Activated CD8-positive, alpha-beta memory T cell treated with anti-CD3 and anti-CD28 coated beads, Interleukin-2, amount 50 U/mL, for 48 hours (primary cell): ENCODE measurements at regions not wholly inside any gene's neighbourhood (a gene's known extent, or its start where the extent isn't known, plus 50 kb on each side); places are given as distances from the start of the nearest gene placed in this dataset.

ENCODE experiments used
- DNase-seq: peaks from one replicate; pipeline ENCODE4 v3.0.0-alpha.2; 2020

DNA sequence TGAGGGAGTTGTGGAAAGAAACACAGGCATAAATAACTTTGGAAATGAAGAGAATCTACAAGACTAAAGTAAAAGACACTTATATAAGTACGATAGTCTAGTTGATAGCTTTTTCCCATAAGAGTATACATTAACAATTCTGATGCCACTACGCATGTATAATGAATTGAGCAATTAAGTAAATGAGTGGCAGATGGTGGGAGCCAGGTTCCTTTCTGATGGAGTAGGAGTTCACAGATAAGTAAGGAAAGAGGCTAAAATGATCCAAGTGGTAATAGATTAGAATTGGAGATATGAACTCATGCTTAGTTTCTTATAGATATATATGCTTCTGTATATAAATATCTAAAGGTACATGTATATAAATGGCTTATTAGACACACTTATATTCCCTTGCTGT is 368.3 kb downstream of the FAM181B start:
- no peak for DNase-seq

DNA sequence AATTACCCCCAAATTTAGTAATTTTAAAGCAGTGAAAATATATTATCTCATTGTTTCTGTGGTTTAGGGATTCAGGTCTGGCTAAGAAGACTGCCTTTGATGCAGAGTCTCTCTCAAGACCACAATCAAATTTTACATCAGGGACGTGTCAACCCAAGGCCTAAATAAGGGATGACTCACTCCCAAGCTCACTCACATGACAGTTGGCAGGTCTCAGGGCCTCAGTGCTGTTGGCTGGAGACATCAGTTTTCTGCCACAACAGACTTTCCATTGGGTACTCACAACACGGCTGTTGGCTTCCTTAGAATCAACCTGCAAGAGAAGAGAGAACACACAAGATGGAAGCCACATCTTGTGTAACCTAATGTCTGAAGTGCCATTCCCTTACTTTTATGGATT is 377.3 kb downstream of the FAM181B start:
- DNase-seq, result no peak

DNA sequence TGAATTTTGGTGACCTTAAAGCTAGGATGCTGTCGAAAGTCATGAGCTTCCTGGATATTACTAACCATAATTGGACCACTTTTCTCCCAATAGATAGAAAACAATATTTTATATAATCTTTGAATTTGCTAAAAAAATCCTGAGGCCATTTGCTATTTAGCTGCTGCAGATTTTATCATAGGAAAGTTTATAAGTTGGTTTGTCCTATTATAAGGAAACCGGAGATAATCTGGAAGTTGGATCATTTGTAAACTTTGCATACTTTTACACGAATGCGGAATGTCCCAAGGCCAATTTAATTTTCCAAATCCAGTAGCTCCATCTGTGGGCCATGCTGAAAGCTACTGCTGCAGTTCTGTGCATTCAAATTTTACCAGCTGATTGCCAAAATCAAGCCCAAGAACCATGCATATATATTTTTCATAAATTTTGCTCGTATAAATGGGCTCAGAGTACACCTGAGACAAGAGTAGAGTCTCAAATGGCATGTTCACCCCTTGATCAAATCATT is 378.3 kb downstream of the FAM181B start:
- DNase-seq, result no peak

DNA sequence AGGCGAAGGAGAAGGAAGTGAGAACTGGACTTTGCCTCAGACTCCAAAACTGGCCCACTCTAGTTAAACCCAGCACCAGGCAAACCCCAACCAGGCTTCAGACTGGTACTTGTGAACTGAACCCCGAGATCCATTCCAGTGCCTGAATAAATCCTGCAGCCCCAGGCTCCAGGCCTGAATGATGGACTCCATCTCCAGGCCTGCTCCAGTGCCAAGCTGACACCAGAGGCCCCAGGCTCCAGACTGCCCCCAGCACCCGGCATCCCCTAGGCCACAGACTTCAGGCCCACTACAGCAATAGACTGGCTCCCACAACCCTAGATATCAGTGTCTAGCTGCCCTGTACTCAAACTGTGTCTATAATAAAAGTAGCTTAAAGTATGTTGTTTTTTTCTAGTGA is 406.8 kb downstream of the FAM181B start:
- no peak for DNase-seq

DNA sequence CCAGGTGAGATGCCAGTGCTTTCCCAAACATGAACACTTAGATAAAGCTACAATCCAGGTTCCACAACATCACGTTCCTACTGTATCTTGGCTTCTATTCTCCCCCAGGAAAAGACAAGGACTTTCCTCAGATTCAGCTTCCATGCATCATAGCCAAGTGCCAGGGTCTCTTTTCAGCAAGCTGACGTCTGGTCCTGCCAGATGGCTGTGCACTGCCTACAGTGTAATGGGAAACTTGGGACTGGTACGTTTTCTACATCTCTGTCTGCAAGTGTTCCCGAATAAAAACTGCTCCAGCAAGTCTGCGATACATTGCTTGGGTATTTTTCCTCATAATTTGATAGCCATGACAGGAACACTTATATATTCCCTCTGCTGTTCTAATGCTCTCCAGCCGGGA is 412.5 kb downstream of the FAM181B start:
- DNase-seq, result no peak

DNA sequence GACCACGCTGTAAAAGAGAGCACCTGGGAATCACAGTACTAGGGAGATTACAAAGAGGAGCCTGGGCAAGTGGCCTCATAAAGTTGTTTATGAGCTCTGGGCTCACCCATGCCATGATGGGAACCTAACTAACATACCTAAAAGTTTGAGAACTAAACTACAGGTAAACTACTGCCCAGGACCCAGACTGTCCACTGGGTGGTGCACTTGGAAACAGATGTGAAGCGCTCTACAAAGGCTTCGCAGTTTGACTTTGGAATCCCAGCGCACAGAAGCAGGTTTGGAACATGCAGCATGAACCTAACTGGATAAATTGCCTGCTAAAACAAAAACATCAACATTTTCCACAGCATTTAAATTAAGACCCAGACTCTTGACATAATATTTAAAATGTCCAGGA is 418.6 kb downstream of the FAM181B start:
- no peak for DNase-seq

DNA sequence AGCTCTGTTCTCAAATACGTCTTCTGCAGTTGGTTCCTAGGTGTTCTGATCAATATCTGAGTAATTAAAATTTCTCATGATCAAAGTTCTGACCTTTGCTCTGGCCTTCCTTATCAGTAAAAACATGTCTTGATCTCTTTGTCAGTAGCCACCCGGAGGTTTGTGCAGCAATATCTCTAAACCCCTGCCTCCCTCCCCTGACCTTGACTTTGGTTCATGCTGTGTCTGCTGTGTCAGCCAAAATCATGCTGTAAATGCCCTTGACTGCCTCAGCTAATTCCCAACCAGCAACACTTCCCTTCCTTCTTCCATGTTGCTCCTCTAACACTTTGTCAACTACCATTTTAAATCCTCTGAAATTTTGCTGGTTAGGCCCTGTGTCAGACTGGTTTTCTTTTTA is 424.7 kb downstream of the FAM181B start:
- no peak for DNase-seq

DNA sequence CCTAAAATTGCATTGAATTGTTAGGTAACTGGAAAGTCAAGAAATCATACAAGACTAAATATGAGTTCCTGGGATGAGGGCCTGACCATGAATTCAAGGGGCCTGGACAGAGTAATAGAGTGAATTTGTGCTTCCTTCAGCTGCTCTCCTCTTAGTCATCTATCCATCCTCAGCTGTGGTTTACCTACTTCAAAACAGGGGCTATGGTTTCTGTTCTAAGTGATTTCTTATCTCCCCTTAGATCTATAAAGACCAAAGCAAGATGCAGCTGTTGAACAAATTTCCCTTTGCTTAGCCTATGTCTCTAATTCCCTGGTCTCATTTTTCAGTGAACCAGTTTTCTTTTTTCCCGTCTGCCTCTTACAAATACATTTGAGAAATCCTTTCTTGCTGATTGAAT is 428.5 kb downstream of the FAM181B start:
- no peak for DNase-seq

DNA sequence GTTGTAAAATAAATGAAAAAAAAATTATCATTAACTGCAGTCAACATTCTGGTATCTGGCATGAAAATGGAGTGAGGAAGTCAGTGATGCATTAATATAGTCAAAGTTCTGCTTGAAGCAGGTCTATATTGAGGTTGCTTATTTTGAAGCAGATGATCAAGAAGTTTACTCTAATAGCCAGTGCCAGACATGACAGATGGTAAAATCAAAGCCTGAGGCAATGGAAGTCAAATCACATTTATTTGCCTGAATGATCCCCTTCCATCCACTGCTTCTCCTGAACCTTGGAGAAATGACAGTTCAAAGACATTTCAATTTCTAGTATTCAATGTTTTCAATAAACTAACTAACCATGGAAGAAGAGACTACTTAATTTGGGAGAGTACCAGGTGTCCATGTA is 430.0 kb downstream of the FAM181B start:
- DNase-seq, result no peak

DNA sequence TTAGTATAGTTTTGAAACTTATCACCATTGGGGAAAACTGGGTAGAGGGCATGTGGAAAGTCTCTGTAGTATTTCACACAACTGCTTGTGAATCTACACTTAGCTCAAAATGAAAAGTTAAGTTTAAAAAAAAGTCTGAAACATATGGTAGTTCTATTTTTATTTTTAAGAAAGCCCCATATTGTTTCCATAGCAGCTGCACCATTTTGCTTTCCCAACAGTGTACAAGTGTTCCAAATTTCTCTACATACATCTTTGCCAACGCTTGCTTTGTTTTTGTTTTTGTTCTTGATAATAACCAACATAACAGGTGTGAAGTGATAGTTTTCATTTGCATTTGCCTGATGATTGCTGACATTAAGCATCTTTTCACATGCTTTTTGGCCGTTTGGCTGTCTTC is 445.2 kb downstream of the FAM181B start:
- no peak for DNase-seq

DNA sequence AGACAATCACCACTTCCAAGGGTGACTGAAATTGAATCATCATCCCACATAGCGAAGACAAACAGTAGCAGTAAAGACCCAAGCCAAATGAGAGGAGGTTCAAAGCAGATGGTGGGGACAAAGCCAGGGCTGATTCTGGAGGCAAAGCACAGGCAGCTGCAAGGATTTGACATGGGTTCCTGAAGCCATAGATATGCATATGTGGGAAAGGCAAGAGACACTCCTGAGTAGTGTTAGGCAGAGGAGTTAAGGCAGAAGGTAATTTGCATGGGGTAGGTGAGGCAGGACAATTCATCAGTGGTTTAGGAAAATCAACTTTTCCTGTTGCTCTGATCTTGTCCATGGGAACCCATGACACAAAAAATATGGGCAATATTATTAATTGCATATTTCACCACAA is 462.8 kb downstream of the FAM181B start:
- no peak for DNase-seq

DNA sequence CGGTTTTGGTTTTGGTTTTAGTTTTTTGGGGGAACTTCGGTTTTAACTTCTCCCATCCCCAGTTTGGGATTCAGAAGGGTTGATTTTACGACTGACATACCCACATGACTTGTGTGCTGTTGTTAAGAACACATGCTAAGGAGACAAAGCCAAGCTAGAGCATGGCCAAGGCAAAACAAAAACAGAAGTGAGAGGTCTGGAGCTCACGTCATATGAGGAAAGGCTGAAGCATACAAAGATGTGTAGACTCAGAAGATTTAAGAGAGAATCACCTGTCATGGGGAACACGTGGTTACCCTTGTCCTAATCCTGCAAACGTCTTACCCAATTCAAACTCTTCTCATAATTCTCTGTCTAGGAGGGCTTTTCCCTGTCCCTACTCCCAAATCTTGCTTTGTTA is 465.0 kb downstream of the FAM181B start:
- no peak for DNase-seq

DNA sequence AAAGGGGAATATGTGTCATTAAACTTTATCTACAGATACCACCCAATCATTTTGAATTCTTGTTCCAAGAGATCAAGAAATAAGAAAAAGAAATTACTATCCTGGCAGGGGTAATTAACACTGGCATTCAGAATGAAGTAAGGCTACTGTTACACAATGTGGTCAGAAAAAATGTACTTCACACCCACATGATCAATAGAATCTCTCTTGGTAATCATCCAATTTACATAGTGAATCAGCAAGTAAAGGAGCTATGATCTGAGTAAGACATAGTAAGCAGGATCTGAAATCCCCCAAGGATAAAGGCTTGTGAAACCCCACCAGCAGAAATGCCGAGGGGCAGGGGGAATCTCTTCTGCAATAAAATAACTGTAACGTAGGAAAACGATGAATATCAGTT is 466.5 kb downstream of the FAM181B start:
- no peak for DNase-seq

DNA sequence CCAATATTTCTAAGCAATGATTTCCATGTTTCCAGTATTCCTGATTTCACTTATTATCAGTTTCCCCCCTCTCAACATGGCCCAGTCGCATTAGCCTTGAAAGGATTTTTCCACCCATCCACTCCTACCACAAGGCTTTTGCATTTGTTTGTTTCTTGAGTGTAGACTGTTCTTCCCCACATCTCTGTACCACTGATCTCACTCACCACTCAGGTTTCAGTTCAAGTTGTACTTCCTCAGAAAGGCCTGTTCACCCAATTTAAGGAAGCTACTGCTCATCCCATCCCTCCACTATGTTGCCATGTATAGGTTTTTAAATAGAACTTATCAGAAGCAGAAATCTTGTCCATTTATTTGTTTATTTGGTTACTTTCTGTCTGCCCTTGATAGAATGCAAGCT is 472.3 kb downstream of the FAM181B start:
- DNase-seq, result no peak

DNA sequence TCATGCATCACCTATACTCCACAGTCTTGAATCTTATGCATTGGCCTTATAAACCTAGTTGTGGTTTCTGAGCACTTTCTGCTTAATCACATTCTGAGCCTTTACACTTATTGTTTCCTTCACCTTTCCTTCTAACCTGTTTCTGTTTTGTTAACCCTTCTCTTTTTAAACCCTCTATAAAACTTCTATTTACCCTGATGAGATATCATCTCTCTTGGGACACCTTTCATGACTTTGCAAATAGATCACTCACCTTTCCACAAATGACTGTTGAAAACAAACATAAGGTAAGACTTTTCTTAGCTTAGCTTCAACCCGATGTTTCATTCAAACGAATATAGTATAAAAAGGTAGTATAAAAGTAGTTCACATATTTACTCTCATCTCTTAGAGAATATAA is 483.6 kb downstream of the FAM181B start:
- DNase-seq, result no peak

DNA sequence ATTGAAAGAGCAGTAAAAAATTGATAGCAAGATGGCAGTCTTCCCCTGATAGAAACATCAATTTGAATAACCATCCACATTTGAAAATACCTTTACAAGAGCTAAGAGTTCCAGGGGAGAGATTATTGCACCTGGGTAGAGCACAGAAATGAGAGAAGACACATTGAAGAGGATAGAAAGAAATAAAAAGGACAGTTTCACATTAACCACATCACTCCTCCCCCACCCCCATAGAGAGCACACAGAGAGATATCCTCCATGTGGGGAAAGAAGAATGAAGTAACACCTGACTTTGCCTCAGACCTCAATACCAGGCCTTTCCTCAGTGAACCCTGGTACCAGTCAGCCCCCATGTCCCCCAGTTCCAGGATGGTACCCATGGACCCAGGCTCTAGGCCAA is 486.7 kb downstream of the FAM181B start:
- DNase-seq, result no peak

DNA sequence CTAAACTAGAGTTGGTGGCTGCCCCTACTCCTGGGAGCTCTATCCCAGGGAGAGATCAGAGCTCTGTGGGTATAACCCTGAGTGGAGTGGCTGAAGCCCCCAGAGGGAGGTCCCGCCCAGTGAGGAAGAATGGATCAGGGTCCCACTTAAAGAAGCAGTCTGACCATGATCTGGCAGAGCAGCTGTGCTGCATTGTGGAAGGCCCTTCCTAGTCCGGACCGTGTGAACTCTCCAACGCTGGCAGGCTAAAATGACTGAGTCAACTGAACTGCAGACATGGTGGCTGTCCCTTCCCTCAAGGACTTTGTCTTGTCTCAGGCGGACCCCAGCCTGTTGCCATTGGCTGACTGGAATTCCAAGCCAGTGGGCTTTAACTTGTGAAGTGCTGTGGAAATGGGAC is 494.2 kb downstream of the FAM181B start:
- no peak for DNase-seq

DNA sequence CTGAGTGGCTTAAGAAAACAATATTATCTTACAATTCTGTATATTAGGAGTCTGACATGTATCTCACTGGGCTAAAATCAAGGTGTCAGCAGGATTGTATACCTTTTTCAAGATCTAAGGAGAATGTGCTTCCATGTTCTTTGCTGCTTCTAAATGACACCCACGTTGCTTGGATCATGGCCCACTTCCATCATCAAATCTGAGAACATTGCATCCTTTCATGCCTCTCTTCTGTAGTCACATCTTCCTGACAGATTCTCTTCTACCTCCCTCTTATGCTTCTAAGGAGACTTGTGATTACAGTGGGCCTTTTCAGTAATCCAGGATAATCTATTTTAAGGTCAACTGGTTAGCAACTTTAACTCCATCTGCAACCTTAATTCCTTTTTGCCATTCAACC is 499.4 kb downstream of the FAM181B start:
- no peak for DNase-seq

DNA sequence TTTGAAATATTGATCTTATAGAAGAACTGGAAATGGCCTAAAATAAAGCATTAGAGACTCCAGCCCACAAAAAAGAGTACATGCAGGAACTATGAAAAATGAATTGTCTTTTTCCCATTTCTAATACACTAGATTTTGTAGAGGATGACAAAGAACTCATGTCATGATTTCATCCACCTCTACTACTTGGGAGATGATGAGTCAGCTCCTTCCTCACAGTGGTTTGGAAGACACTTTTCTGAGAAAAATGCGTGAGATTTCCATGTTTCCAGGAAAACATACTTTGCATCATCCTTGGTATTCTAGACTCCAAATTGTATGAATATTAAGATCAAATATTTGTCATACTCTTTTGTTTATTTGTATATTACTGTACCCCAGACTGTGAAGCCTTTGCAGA is 500.5 kb downstream of the FAM181B start:
- DNase-seq, result no peak

DNA sequence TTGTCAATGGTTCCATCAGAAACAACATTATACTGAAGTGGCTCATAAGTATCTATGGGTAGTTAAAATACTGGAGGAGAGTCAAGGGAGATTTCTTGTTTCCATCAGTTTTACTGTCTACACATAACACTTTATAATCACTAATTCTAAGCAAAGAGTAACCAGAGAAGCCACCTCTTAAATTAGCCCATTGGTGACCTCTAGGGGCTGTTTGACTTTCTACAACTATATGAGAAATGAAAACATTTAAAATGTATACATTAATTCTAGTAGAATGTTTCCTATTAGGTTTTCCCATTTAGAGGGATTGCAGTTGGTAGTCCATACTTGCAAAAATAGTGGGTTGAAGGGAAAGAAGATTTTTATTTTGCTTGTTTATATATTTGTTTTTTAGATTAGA is 504.3 kb downstream of the FAM181B start:
- no peak for DNase-seq

DNA sequence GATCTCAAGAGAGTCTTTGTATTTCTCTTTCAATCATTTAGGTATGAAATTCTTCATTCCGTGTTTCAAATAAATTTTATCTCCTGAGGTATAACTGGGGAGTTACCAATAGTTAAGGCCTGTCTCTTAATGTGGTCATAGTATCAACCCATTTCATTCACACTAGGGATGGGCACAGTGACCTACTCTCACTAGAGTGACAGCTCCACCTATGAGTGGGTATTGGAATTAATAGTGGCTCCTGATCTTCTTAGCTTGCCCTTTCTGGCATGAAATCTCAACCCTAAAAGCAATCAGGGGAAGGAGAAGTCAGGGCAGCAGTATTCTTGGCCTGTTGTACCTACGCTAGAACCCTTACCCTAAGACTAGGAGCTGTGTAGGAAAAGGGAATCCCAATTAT is 507.7 kb downstream of the FAM181B start:
- DNase-seq, result no peak

DNA sequence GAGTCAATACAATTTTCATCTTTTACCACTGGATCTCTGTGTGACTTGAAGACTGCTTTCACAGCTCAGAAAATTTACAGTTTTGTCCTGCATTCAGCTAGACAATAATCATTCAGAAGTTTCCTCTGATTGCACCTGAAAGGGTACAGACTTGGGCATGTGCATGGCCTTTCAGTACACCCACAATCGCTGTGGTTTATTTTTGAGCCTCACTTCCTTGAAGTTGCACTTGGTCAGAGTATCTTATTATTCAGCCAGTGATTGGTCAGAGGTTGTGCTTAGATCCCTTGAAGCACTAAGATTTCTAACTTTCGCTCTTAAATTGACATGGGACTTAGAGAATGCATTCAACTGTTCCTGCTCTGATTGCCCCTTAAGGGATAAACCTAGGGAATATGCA is 508.2 kb downstream of the FAM181B start:
- no peak for DNase-seq

DNA sequence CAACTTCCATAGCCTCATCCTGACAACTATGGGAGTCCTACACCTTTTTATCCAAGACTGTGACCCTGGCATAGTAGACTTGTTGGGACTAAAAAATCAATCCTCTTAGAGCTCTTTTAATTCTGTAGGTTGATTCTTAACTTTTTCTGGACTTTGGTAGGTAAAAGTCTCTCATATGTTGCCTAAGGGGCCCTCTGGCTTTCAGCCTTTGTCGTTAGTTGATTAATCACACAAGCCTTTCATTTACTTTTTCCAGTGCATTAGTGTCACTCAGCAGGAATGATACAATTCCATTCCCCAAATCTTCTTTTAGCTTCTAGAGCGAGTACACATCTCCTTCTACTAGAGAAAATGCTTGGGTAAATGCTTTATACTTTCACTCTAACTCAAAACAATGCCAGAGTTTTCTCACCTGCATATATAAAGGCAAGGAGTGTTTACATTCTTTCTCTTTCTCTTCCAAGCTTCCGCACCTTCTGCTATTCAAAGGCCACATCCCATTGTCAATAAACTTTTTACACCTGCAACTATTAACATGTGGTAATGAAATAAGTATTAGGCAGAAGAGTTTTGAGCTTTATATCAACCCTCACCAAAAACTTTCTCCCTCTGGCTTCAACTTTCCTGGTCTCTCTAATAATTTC is 516.6 kb downstream of the FAM181B start:
- DNase-seq, result no peak

DNA sequence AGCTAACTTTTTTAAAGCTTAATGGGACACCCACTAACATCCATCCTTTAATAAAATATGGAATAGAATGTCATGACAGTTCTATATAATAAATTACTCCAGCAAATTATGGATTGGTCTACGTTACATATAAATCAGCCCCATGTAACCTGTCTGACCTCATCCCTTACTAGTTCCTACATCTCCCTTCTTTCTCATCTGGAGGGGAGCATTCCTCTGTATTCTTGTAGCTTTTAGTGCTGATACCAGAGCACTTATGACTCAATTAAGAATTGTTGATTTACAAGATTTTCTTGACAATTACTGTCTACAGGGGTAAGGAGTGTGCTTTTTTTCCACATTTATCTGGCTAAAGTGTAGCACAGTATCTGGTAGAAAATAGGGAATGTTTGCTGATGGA is 523.7 kb downstream of the FAM181B start:
- DNase-seq, result no peak

DNA sequence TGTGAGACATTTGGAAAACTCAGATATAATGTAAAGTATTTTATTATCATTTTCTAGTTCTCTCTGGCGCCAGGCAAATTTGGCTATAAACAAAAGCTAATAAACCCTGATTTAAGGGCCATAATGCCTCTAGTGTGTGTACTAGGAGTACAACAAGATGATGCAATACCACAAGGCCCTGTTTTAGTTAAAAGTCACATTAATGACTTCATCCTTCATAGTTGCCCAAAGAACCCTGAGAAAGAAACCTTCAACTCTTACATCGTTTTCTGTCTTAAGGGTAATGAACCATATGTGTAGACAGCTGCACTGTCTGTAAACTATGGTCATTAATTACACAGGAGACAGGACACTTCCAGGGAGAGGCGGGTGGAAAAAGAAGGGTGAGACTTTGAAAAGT is 538.4 kb downstream of the FAM181B start:
- DNase-seq, result no peak

DNA sequence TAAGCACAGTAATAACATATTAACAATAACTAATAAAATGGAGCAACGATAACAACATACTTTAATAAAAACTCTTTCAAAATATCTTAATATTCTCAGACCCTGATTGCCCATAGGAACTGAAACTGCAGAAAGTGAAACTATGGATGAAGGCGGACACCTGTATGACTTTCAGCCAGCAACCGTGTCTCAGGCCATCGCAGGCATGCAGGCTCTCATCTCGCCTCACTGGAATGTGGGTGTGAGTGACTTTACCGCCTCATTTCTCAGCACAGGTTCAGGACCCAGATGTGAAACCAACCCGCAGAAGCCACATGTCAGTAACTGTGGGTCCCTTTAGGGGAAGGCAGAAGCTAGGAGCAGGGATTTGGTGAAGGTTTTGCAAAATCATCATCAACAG is 539.1 kb downstream of the FAM181B start:
- no peak for DNase-seq
